H1 (cell line): ENCODE measurements at regions not wholly inside any gene's neighbourhood (a gene's known extent, or its start where the extent isn't known, plus 50 kb on each side); places are given as distances from the start of the nearest gene placed in this dataset.

Experiments
- CTCF ChIA-PET: fragments of 300-600 bp; sonication (Branson Sonifier 250); formaldehyde crosslinking; loops from one replicate; lab custom pipeline; 2021; ENCODE audit not compliant: partially characterized antibody; lab: Charles Lee
- POLR2A ChIA-PET: fragments of 300-600 bp; sonication (Branson Sonifier 250); formaldehyde crosslinking; loops from one replicate; lab custom pipeline; 2021; ENCODE audit warnings: inconsistent platforms; ENCODE audit not compliant: partially characterized antibody; lab: Charles Lee
- DNase-seq, 2 experiments: peaks; one replicate each; pipeline versions ENCODE4 v3.0.0 to v3.0.0-alpha.2; 2010 to 2022; ENCODE audit warnings: low spot score in 2 of 2, low read depth in 1 of 2, mixed read lengths in 1 of 2
- FAIRE-seq: peaks from 2 replicates; lab custom pipeline; 2011; peaks lifted over from hg19 to GRCh38; lab: Jason Lieb, UNC
- H2AFZ ChIP-seq: 2 replicates; pipeline ENCODE4 v1.8.1; 2012; ENCODE audit warnings: low read length, inconsistent platforms
- H2AK5ac ChIP-seq: 2 replicates; pipeline ENCODE4 v1.6.1; 2013; ENCODE audit warnings: low read depth, low read length
- H2BK120ac ChIP-seq: replicated peaks from 2 replicates; pipeline ENCODE3; 2013; ENCODE audit warnings: low read depth, low read length, inconsistent platforms
- H2BK12ac ChIP-seq: 2 replicates; pipeline ENCODE4 v1.6.1; 2013; ENCODE audit warnings: low read depth, low read length
- H2BK15ac ChIP-seq: 2 replicates; pipeline ENCODE4 v1.6.1; 2013; ENCODE audit warnings: low read length
- H2BK20ac ChIP-seq: 2 replicates; pipeline ENCODE4 v1.6.1; 2013; ENCODE audit warnings: low read length
- H2BK5ac ChIP-seq: 2 replicates; pipeline ENCODE4 v1.6.1; 2013; ENCODE audit warnings: low read depth, low read length
- H3K14ac ChIP-seq: 2 replicates; pipeline ENCODE4 v1.6.1; 2013; ENCODE audit warnings: inconsistent platforms; ENCODE audit not compliant: insufficient read length
- H3K18ac ChIP-seq: 2 replicates; pipeline ENCODE4 v1.6.1; 2013; ENCODE audit warnings: low read length; ENCODE audit errors: extremely low read depth
- H3K23ac ChIP-seq: 2 replicates; pipeline ENCODE4 v1.6.1; 2013; ENCODE audit warnings: inconsistent platforms; ENCODE audit not compliant: insufficient read length
- H3K23me2 ChIP-seq: 2 replicates; pipeline ENCODE4 v1.6.1; 2013; ENCODE audit warnings: low read depth, low read length
- H3K27ac ChIP-seq: 2 replicates; pipeline ENCODE4 v1.6.1; 2011; ENCODE audit warnings: low read depth, low read length, inconsistent platforms
- H3K27me3 ChIP-seq, 4 experiments: replicated peaks in 1 of 4; 1 replicate in 1 of 4; 2 replicates in 3 of 4; pipeline versions ENCODE4 v1.6.1 to v1.8.1; 2011 to 2013; ENCODE audit warnings: low read length in 3 of 4, mild to moderate bottlenecking in 3 of 4, inconsistent platforms in 2 of 4, mixed read lengths in 2 of 4, moderate library complexity in 1 of 4; ENCODE audit not compliant: control insufficient read depth in 3 of 4, insufficient read depth in 3 of 4; ENCODE audit errors: extremely low read depth in 1 of 4
- H3K36me3 ChIP-seq, 4 experiments: 2 replicates each; pipeline versions ENCODE4 v1.6.1 to v1.8.1; 2011 to 2013; ENCODE audit warnings: mild to moderate bottlenecking in 4 of 4, low read length in 3 of 4, moderate library complexity in 2 of 4, control low read depth in 1 of 4, inconsistent platforms in 1 of 4; ENCODE audit not compliant: insufficient read depth in 4 of 4, control insufficient read depth in 2 of 4
- H3K4ac ChIP-seq: replicated peaks from 2 replicates; pipeline ENCODE3; 2013; ENCODE audit warnings: low read length, low read depth, mixed read lengths, inconsistent platforms; ENCODE audit not compliant: insufficient read length
- H3K4me1 ChIP-seq, 4 experiments: replicated peaks in 1 of 4; 1 replicate in 1 of 4; 2 replicates in 3 of 4; pipeline versions ENCODE4 v1.6.1 to v1.8.1; 2011 to 2013; ENCODE audit warnings: low read length in 3 of 4, inconsistent platforms in 2 of 4, mixed read lengths in 1 of 4; ENCODE audit not compliant: insufficient read depth in 4 of 4, control insufficient read depth in 3 of 4
- H3K4me2 ChIP-seq, 2 experiments: 2 replicates each; pipeline versions ENCODE4 v1.6.1 to v1.8.1; 2011 to 2013; ENCODE audit warnings: low read depth in 2 of 2, low read length in 2 of 2, control low read depth in 1 of 2, inconsistent platforms in 1 of 2, mild to moderate bottlenecking in 1 of 2; ENCODE audit not compliant: insufficient read depth in 1 of 2
- H3K4me3 ChIP-seq, 4 experiments: fragments of 200-600, 300-600 bp in 1 of 4; sonication (generic), shearing (Covaris generic), sonication (Bioruptor Twin) in 1 of 4; 2 replicates each; pipeline versions ENCODE4 v1.5.1 to v1.8.1; 2011 to 2016; ENCODE audit warnings: low read length in 4 of 4, low read depth in 3 of 4, control low read depth in 2 of 4, inconsistent platforms in 2 of 4, mild to moderate bottlenecking in 2 of 4, mixed read lengths in 1 of 4, moderate library complexity in 1 of 4; ENCODE audit not compliant: insufficient read depth in 2 of 4; ENCODE audit errors: extremely low read depth in 1 of 4
- H3K56ac ChIP-seq: replicated peaks from 2 replicates; pipeline ENCODE3; 2013; ENCODE audit warnings: low read depth, mild to moderate bottlenecking, mixed read lengths, low read length, inconsistent platforms; ENCODE audit not compliant: insufficient read length
- H3K79me1 ChIP-seq: 2 replicates; pipeline ENCODE4 v1.6.1; 2013; ENCODE audit warnings: low read depth, low read length, control low read depth
- H3K79me2 ChIP-seq, 2 experiments: 2 replicates each; pipeline versions ENCODE4 v1.6.1 to v1.8.1; 2012 to 2013; ENCODE audit warnings: low read length in 2 of 2, mild to moderate bottlenecking in 2 of 2, inconsistent platforms in 1 of 2; ENCODE audit not compliant: insufficient read depth in 2 of 2, control insufficient read depth in 1 of 2
- H3K9ac ChIP-seq, 4 experiments: replicated peaks in 1 of 4; 1 replicate in 1 of 4; 2 replicates in 3 of 4; pipeline versions ENCODE4 v1.6.1 to v1.8.1; 2011 to 2013; ENCODE audit warnings: low read depth in 3 of 4, low read length in 3 of 4, control low read depth in 2 of 4, mild to moderate bottlenecking in 2 of 4, moderate library complexity in 2 of 4, inconsistent platforms in 1 of 4; ENCODE audit errors: extremely low read depth in 1 of 4
- H3K9me3 ChIP-seq, 2 experiments: 2 replicates each; pipeline versions ENCODE4 v1.6.1 to v1.8.1; 2012 to 2013; ENCODE audit warnings: mild to moderate bottlenecking in 2 of 2, moderate library complexity in 2 of 2, control low read depth in 1 of 2, inconsistent platforms in 1 of 2, low read depth in 1 of 2, low read length in 1 of 2, mixed read lengths in 1 of 2; ENCODE audit not compliant: insufficient read depth in 2 of 2
- H4K20me1 ChIP-seq, 2 experiments: replicated peaks in 1 of 2; 2 replicates each; pipeline versions ENCODE3 to v1.8.1; 2011 to 2013; ENCODE audit warnings: inconsistent platforms in 2 of 2, low read length in 2 of 2, mild to moderate bottlenecking in 1 of 2; ENCODE audit not compliant: insufficient read depth in 2 of 2, control insufficient read depth in 1 of 2
- H4K5ac ChIP-seq: 2 replicates; pipeline ENCODE4 v1.6.1; 2013; ENCODE audit warnings: low read length, low read depth, mixed read lengths, inconsistent platforms; ENCODE audit not compliant: insufficient read length
- H4K8ac ChIP-seq: 2 replicates; pipeline ENCODE4 v1.8.0; 2013; ENCODE audit warnings: mild to moderate bottlenecking, moderate library complexity, low read length, inconsistent platforms; ENCODE audit not compliant: insufficient read depth; ENCODE audit errors: extremely low read depth
- H4K91ac ChIP-seq: replicated peaks from 2 replicates; pipeline ENCODE3; 2013; ENCODE audit warnings: low read length, mixed read lengths, inconsistent platforms; ENCODE audit not compliant: insufficient read length
- BACH1 ChIP-seq: IDR thresholded peaks from 2 replicates; pipeline ENCODE4 v1.6.1; 2012; ENCODE audit warnings: low read length, improper control_type of control experiment
- CBX5 ChIP-seq: fragments of 300-800, 300-1000 bp; sonication (generic); IDR thresholded peaks from 2 replicates; pipeline ENCODE4 v1.7.1; 2016; ENCODE audit warnings: antibody characterized with exemption, low read length, low read depth
- CEBPB ChIP-seq: IDR thresholded peaks from 2 replicates; pipeline ENCODE4 v1.6.1; 2012; ENCODE audit warnings: low read depth, low read length
- CHD2 ChIP-seq: IDR thresholded peaks from 2 replicates; pipeline ENCODE4 v1.6.1; 2012; ENCODE audit warnings: low read length, improper control_type of control experiment
- HDAC6 ChIP-seq: IDR thresholded peaks from one replicate; pipeline ENCODE4 v1.7.1; 2012; ENCODE audit warnings: low read depth, mild to moderate bottlenecking, inconsistent platforms, low read length, moderate library complexity
- MAFK ChIP-seq: IDR thresholded peaks from 2 replicates; pipeline ENCODE4 v1.6.1; 2012; ENCODE audit warnings: low read depth, mild to moderate bottlenecking, improper control_type of control experiment, low read length
- NRF1 ChIP-seq: IDR thresholded peaks from 2 replicates; pipeline ENCODE4 v1.6.1; 2011; ENCODE audit warnings: mild to moderate bottlenecking, low read depth, low read length, improper control_type of control experiment
- SIN3A ChIP-seq, 2 experiments: IDR thresholded peaks in 1 of 2; conservative IDR thresholded peaks in 1 of 2; 2 replicates each; pipeline ENCODE4 v1.6.1; 2011 to 2012; ENCODE audit warnings: low read length in 2 of 2, improper control_type of control experiment in 1 of 2, low read depth in 1 of 2, mild to moderate bottlenecking in 1 of 2
- SIRT6 ChIP-seq: IDR thresholded peaks from one replicate; pipeline ENCODE4 v1.7.1; 2012; ENCODE audit warnings: low read length, inconsistent platforms
- SP1 ChIP-seq: IDR thresholded peaks from 2 replicates; pipeline ENCODE4 v1.6.1; 2011; ENCODE audit warnings: low read depth, low read length
- SUZ12 ChIP-seq: fragments of 200-600 bp; sonication (generic); IDR thresholded peaks from 2 replicates; pipeline ENCODE4 v1.6.1; 2012; ENCODE audit warnings: mild to moderate bottlenecking, inconsistent platforms, low read length, moderate library complexity, mixed read lengths
- TCF12 ChIP-seq: IDR thresholded peaks from 2 replicates; pipeline ENCODE4 v1.6.1; 2011; ENCODE audit warnings: low read depth, mild to moderate bottlenecking, low read length
- ZNF274 ChIP-seq: IDR thresholded peaks from 2 replicates; pipeline ENCODE4 v1.7.0; 2012; ENCODE audit warnings: low read length, borderline replicate concordance; ENCODE audit errors: extremely low read depth

DNA sequence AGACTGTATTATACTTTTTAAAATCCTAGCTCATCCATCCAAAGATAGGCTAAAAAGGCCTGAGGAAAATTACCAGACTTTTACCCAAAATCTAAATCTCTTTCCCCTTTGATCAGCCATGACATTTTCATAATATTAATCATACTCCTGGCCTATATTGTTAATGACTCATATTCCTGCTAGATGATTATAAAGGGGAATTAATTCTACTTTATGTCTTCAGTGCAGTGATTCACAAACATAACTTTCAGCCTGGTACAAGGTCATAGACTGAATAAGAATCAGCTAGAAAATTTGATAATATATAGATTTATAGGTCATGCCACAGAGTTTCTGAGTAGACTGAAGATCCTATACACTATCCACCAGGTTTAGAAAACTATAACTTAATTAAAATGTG is 1905.4 kb downstream of the C4orf33 start:
- H3K27me3 ChIP-seq: no peaks in the 10 kb centered on the region
- H3K23me2 ChIP-seq: no peaks in the 10 kb centered on the region
- POLR2A ChIA-PET: no interaction called here
- no peak overlapping the region for H3K18ac ChIP-seq
- H4K20me1 ChIP-seq: no peaks in the 10 kb centered on the region
- no peak overlapping the region for H3K23ac ChIP-seq
- no peak overlapping the region for H4K5ac ChIP-seq
- no peak overlapping the region for H2AFZ ChIP-seq
- no peaks in the 10 kb centered on the region for H3K9me3 ChIP-seq
- no peaks in the 10 kb centered on the region for H3K36me3 ChIP-seq
- H2BK12ac ChIP-seq: no peak overlapping the region
- FAIRE-seq (no peak), DNase-seq (no peak)
- no peak overlapping the region for H3K4ac ChIP-seq
- no peak overlapping the region for H2AK5ac ChIP-seq
- H4K8ac ChIP-seq: no peak overlapping the region
- no peak overlapping the region for H2BK15ac ChIP-seq
- H3K27ac ChIP-seq: no peak overlapping the region
- TF ChIP-seq HDAC6: no peak
- no peak for TF ChIP-seq CHD2
- no peak for TF ChIP-seq SUZ12
- TF ChIP-seq SIN3A (conservative IDR thresholded peaks at IDR 0.05 in 1 of 2, IDR thresholded peaks at IDR 0.05 in 1 of 2; ENCODE audit: low read depth in 1 of 2, low read length in 2 of 2): no peak
- no peak for TF ChIP-seq CBX5
- TF ChIP-seq SIRT6: no peak
- no peak for TF ChIP-seq MAFK
- no peak for TF ChIP-seq NRF1
- TF ChIP-seq TCF12: no peak
- TF ChIP-seq ZNF274: no peak
- TF ChIP-seq BACH1: no peak
- TF ChIP-seq CEBPB: no peak
- no peak for TF ChIP-seq SP1
- no peaks in the 10 kb centered on the region for H3K79me2 ChIP-seq
- no peaks in the 10 kb centered on the region for H3K79me1 ChIP-seq
- no peak overlapping the region for H3K9ac ChIP-seq
- no peak overlapping the region for H4K91ac ChIP-seq
- H2BK5ac ChIP-seq: no peak overlapping the region
- no peak overlapping the region for H3K14ac ChIP-seq
- no peak overlapping the region for H2BK20ac ChIP-seq
- CTCF ChIA-PET: interaction anchor here (0.6 kb wide), 1 partner anchor 96 kb away, joined by 3 read pairs; no protein-coding TSS in a partner anchor
- no peak overlapping the region for H3K4me2 ChIP-seq
- no peak overlapping the region for H3K4me3 ChIP-seq
- H3K4me1 ChIP-seq: no peaks in the 10 kb centered on the region
- no peak overlapping the region for H2BK120ac ChIP-seq
- no peak overlapping the region for H3K56ac ChIP-seq
